Suprapubic skin (tissue), 4 donors: ENCODE measurements at regions not wholly inside any gene's neighbourhood (a gene's known extent, or its start where the extent isn't known, plus 50 kb on each side); places are given as distances from the start of the nearest gene placed in this dataset.

Source experiments
- CTCF ChIP-seq, 2 donors: fragments of 200-600 bp in 1 of 2; fragments of 450-650 bp in 1 of 2; sonication (generic) in 1 of 2; IDR thresholded peaks; one replicate each; pipeline ENCODE4 v1.5.1; 2016 to 2019; ENCODE audit warnings: antibody characterized with exemption in 2 of 2, mild to moderate bottlenecking in 1 of 2, moderate library complexity in 1 of 2
- POLR2A ChIP-seq, 2 donors: fragments of 450-650 bp; IDR thresholded peaks; one replicate each; pipeline ENCODE4 v1.6.1; 2017; ENCODE audit warnings: antibody characterized with exemption in 2 of 2, mild to moderate bottlenecking in 2 of 2, moderate library complexity in 2 of 2
- POLR2AphosphoS5 ChIP-seq, 3 donors: sonication (generic); formaldehyde crosslinking; IDR thresholded peaks; one replicate each; pipeline ENCODE4 v1.6.1; 2017; ENCODE audit warnings: antibody characterized with exemption in 3 of 3

GRCh38 chr18:35904389-35905037, 68.0 kb upstream of the RMP24 start:
- TF ChIP-seq CTCF (IDR thresholded peaks at IDR 0.05) = no peak
- no peak for TF ChIP-seq POLR2A (IDR thresholded peaks at IDR 0.05)
- no peak for TF ChIP-seq POLR2AphosphoS5 (IDR thresholded peaks at IDR 0.05)
